ENCODE measurements at regions not wholly inside any gene's neighbourhood (a gene's known extent, or its start where the extent isn't known, plus 50 kb on each side); places are given as distances from the start of the nearest gene placed in this dataset.

DNA sequence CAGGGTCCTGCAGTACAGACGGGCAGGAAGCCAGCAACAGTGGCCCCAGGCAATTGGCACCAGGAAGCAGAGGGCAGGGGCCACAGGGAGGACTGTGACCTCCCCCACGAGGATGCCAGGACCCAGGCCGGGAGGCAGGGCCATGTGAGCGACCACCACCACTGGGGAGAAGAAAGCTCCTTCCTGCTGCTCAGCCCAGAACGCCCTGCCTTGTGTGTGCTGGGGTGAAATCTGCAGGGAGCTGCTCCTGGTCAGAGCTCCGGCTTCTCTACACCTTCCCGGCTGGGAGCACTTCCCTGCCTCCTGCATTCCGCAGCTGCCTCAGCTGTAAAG is 100.4 kb downstream of the HMX1 start:
- no peak for TF ChIP-seq POLR2A (IDR thresholded peaks at IDR 0.05)
- TF ChIP-seq, protein P1, sequence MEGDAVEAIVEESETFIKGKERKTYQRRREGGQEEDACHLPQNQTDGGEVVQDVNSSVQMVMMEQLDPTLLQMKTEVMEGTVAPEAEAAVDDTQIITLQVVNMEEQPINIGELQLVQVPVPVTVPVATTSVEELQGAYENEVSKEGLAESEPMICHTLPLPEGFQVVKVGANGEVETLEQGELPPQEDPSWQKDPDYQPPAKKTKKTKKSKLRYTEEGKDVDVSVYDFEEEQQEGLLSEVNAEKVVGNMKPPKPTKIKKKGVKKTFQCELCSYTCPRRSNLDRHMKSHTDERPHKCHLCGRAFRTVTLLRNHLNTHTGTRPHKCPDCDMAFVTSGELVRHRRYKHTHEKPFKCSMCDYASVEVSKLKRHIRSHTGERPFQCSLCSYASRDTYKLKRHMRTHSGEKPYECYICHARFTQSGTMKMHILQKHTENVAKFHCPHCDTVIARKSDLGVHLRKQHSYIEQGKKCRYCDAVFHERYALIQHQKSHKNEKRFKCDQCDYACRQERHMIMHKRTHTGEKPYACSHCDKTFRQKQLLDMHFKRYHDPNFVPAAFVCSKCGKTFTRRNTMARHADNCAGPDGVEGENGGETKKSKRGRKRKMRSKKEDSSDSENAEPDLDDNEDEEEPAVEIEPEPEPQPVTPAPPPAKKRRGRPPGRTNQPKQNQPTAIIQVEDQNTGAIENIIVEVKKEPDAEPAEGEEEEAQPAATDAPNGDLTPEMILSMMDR (IDR thresholded peaks at IDR 0.05): no peak

Measured in thyroid gland (tissue), 4 donors.